ENCODE measurements at regions not wholly inside any gene's neighbourhood (a gene's known extent, or its start where the extent isn't known, plus 50 kb on each side); places are given as distances from the start of the nearest gene placed in this dataset.

DNA sequence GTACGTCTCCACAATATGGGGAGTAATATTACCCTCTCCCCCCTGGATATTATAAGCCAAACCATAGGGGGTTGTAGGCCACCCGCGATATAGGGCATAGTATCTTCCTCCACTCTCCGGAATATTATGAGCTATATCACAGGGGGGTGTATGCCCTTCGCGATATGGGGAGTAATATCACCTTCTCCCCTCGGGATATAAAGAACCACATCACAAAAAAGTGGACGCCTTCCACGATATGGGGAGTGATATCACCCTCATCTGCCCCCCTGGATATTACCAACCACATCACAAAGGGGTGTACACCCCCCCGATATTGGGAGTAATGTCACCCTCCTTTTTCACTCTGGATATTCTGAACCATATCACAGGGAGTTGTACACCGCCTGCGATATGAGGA is 65.5 kb upstream of the CEACAM21 start:
- no peak overlapping the region for H2BK120ac ChIP-seq (ENCODE audit: low read depth, low read length)
- H3K36me3 ChIP-seq (ENCODE audit: control insufficient read depth, insufficient read depth, low read length): no peaks in the 10 kb centered on the region
- no CpG with 5 or more reads among the region's 12 CpGs for WGBS, 2 experiments (ENCODE audit: extremely low coverage in 2 of 2, insufficient read length in 1 of 2)
- H3K4me2 ChIP-seq (ENCODE audit: low read depth, low read length): no peak overlapping the region
- H4K20me1 ChIP-seq (ENCODE audit: insufficient read depth, low read length): no peaks in the 10 kb centered on the region
- TF ChIP-seq CEBPB (IDR thresholded peaks at IDR 0.05; ENCODE audit: low read depth, low read length) (no peak), MXI1 (IDR thresholded peaks at IDR 0.05; ENCODE audit: borderline replicate concordance, low read depth, low read length) (no peak), FOS (IDR thresholded peaks at IDR 0.05; ENCODE audit: low read depth, low read length) (no peak), CHD1 (IDR thresholded peaks at IDR 0.05; ENCODE audit: low read depth, low read length) (no peak), SMC3 (IDR thresholded peaks at IDR 0.05; ENCODE audit: low read depth, low read length) (no peak), NFE2L2 (IDR thresholded peaks at IDR 0.05; ENCODE audit: low read depth, low read length) (no peak), RAD21 (IDR thresholded peaks at IDR 0.05; ENCODE audit: low read length) (no peak), BHLHE40 (IDR thresholded peaks at IDR 0.05; ENCODE audit: low read depth, low read length) (no peak), RFX5 (IDR thresholded peaks at IDR 0.05; ENCODE audit: low read depth, low read length) (no peak)
- TF ChIP-seq, protein P1, sequence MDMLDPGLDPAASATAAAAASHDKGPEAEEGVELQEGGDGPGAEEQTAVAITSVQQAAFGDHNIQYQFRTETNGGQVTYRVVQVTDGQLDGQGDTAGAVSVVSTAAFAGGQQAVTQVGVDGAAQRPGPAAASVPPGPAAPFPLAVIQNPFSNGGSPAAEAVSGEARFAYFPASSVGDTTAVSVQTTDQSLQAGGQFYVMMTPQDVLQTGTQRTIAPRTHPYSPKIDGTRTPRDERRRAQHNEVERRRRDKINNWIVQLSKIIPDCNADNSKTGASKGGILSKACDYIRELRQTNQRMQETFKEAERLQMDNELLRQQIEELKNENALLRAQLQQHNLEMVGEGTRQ (IDR thresholded peaks at IDR 0.05; ENCODE audit: low read depth, low read length): no peak
- H3K18ac ChIP-seq (ENCODE audit: low read depth, low read length): no peak overlapping the region
- no peak overlapping the region for H4K8ac ChIP-seq (ENCODE audit: low read depth in 2 of 2, low read length in 2 of 2)
- no peak overlapping the region for H2AK9ac ChIP-seq (replicated peaks; ENCODE audit: low read depth, low read length, poor library complexity)
- dilution Hi-C loops (cut with HindIII; ENCODE audit: low sequenced_read_pairs, unreplicated experiment): no loop called here
- ATAC-seq (ENCODE audit: low read depth): no peak
- H2BK15ac ChIP-seq (ENCODE audit: low read depth, low read length): no peak overlapping the region
- H3K79me1 ChIP-seq (ENCODE audit: low read depth in 1 of 2, low read length in 2 of 2): no peaks in the 10 kb centered on the region
- in situ Hi-C loops (cut with MboI; ENCODE audit: low sequenced_read_pairs): no loop called here
- DNase-seq: no peak
- no peak overlapping the region for H3K9ac ChIP-seq (ENCODE audit: low read depth, low read length)
- ChIA-PET CTCF (no interaction called here), POLR2A (ENCODE audit: unreplicated experiment) (no interaction called here)
- H3K9me3 ChIP-seq (ENCODE audit: control insufficient read depth, insufficient read depth, low read length): no peaks in the 10 kb centered on the region
- H3K23ac ChIP-seq (ENCODE audit: low read depth, low read length): no peak overlapping the region
- H3K27ac ChIP-seq (ENCODE audit: insufficient read depth, low read length): no peak overlapping the region
- H3K56ac ChIP-seq (ENCODE audit: extremely low read depth, insufficient read depth, low read length): no peak overlapping the region
- no peaks in the 10 kb centered on the region for H3K9me1 ChIP-seq (ENCODE audit: insufficient read depth, low read length)
- no peak overlapping the region for H4K5ac ChIP-seq (ENCODE audit: low read depth, low read length)
- BruUV-seq (replicated peaks): no TSS peak
- no peak overlapping the region for H3K4ac ChIP-seq (ENCODE audit: low read depth, low read length)
- H3K27me3 ChIP-seq (ENCODE audit: control insufficient read depth, insufficient read depth, low read length): peaks cover 11% of the 10 kb centered on the region
- H2BK5ac ChIP-seq (ENCODE audit: low read depth, low read length, poor library complexity, severe bottlenecking): no peak overlapping the region
- no peak overlapping the region for H4K91ac ChIP-seq (ENCODE audit: insufficient read depth, low read depth, low read length)
- no peak overlapping the region for H3K14ac ChIP-seq (replicated peaks; ENCODE audit: low read depth, low read length)
- intact Hi-C loops (cut with micrococcal nuclease): no loop called here
- H2BK20ac ChIP-seq (ENCODE audit: low read depth, low read length): no peak overlapping the region
- no peaks in the 10 kb centered on the region for H3K4me1 ChIP-seq (ENCODE audit: control insufficient read depth, insufficient read depth, low read length)
- H3K4me3 ChIP-seq (ENCODE audit: insufficient read depth, low read depth, low read length): no peak overlapping the region
- no peak overlapping the region for H2AFZ ChIP-seq (replicated peaks; ENCODE audit: low read length, poor library complexity)
- H2AK5ac ChIP-seq (ENCODE audit: low read depth, low read length): no peak overlapping the region
